ENCODE measurements at regions not wholly inside any gene's neighbourhood (a gene's known extent, or its start where the extent isn't known, plus 50 kb on each side); places are given as distances from the start of the nearest gene placed in this dataset.
A peak's percentile ranks its signal among the peaks of the same experiment; 100 is the strongest.

- no peak for DNase-seq (ENCODE audit: low read depth in 2 of 2)
Measured at GRCh38 chr13:74206855-74207254, 72.7 kb upstream of the KLF12 start.

DNA sequence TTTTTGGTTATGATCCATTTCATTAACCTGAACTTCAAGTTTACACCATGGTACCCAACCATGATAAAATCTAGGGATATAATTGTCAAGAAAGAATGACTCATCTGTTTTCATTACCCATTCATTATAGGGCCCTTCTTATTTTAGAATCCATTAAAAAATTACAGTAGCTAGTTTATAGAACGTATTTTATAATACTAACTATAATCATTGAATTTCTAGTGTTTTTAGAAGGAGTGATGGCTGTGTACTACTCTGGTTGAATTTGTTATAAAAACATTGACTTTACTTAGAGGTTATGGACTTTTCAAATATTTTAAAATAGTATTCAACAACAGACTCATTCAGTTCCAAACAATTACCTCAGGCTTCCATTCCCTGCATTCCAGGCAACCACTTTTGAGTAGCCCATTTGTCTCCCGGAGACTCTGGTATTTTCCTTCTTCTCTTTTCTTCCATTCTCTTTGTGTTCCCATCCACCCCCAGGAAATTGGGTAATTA lies 71.9 kb upstream of the KLF12 start:
- DNase-seq (ENCODE audit: low read depth in 2 of 2): no peak

DNA sequence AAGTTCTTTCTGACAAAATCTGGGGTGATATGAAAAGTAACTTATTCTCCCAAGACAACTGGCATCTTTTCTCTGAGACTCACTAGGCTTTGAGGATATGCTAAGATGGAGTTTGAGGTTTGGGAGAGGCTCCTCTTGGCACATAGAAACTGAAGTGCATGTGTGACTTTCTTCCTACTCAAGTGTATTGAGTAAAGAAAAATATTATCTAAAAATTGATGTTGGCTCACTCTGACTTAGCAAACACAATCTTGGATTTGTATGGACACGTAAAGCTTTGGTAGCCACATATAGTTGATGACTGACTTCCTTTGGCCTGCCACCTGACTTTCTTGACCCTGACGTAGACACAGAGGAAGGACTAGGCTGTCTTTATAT lies 71.1 kb upstream of the KLF12 start:
- no peak for DNase-seq (ENCODE audit: low read depth in 2 of 2)

GRCh38 chr13:74204602-74205312 lies 70.6 kb upstream of the KLF12 start:
- no peak for DNase-seq (ENCODE audit: low read depth in 2 of 2)

- no peak for DNase-seq (ENCODE audit: low read depth in 2 of 2)
Measured at GRCh38 chr13:74203576-74203975, 69.4 kb upstream of the KLF12 start.

- no peak for DNase-seq (ENCODE audit: low read depth in 2 of 2)
Measured at GRCh38 chr13:74202129-74202813, 68.1 kb upstream of the KLF12 start.

DNA sequence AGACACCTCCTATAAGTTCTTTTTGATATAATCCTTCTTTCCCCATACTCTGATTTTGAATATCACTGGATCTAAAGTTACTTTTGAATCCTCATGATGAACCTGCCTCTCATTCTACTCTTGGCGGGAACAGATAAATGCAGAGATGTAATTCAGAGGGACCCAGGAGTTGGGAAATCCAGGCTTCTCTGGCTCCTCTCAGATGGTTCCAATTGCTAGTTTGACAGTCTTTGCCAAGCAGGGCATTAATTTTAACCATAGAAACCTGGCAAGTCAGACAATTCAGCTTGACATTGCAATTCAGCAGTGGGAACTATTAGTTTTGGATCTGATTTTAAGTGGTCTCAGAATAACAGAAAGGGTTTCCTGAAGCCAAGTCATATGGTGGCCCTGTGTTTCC lies 67.3 kb upstream of the KLF12 start:
- DNase-seq (ENCODE audit: low read depth in 2 of 2): no peak

GRCh38 chr13:74200081-74200480 lies 65.9 kb upstream of the KLF12 start:
- no peak for DNase-seq (ENCODE audit: low read depth in 2 of 2)

DNA sequence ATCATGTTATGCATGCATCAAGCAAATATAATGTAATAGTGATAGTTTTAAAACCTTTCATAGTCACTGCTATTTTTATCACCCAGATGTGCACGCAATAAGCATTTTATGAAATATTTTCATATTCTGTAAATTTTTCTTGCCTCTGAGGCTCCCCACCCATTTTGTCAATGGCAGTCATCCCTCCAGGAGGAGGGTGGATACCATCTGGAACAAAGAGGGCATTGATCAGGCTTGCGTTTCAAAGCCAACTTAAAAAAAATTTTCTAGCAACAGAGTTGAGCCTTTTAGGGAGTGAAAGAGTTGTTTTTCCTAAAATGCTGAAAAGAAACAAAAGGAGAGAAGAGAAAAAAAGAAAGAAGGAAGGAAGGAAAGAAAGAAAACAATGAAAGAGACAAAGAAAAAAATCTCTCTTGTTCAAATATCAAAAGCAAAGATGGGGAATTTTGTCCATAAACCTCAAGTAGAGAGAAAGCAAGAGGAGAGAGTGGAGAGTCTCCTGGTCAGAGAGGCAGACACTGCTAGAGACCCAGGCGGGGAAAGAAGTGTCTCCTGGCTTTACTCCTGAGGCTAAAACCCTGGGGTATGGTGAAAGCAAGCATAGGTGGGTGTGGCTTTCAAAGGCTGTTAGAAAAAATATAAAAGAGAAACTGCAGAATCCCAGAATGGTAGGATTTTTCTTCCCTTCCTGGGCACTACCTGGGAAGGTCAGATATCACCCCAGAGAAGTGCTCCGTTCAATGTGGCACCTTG lies 63.6 kb upstream of the KLF12 start:
- DNase-seq (ENCODE audit: low read depth in 2 of 2): no peak

DNA sequence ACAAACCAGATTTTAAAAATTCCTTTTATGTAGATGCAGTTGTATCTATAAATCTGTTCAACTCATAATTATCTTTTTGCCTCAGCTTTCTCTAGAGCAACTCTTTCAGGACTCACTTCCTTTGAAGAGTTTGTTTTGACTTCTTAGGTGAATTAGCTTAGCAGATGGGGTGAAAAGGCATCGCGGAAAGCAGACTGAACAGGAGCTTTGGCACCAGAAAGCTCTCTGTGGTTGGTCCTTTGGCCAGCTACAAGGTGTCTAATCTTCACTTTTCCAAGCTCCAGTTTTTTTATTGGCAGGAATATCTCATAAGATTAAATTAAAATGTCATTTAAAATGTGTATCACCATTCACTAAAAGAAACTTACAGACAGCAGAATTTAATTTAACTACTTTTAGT lies 60.6 kb upstream of the KLF12 start:
- DNase-seq (ENCODE audit: low read depth in 2 of 2): no peak

- DNase-seq (ENCODE audit: low read depth in 2 of 2): peak in 1 of 2 donors; percentile 85
Measured at GRCh38 chr13:74193391-74193790, 59.2 kb upstream of the KLF12 start.

DNA sequence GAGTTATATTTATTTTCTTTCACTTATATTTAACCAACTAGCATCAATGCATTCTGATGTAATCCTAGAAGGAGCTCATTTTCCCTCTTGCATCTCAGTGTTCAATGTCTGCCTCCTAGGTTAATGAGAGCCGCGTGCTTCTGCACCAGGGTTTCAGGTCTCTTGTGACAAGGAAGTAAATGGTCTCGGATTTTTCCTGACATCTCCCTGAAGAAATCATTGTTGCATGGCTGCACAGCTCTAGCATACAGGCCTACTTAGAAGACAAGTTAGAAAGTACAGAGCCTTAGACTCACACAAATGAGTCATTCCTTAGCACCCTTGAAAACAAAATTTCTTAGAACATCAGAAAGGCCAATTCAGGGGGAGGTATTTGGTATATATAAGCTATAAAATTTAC lies 57.2 kb upstream of the KLF12 start:
- DNase-seq (ENCODE audit: low read depth in 2 of 2): peak in 1 of 2 donors; percentile 5

GRCh38 chr13:74190999-74191398 lies 56.8 kb upstream of the KLF12 start:
- DNase-seq (ENCODE audit: low read depth in 2 of 2): peak in 1 of 2 donors; percentile 43

- peak in 1 of 2 donors; percentile 35 for DNase-seq (ENCODE audit: low read depth in 2 of 2)
Measured at GRCh38 chr13:74187564-74187963, 53.4 kb upstream of the KLF12 start.

GRCh38 chr13:74184283-74184682 lies 50.1 kb upstream of the KLF12 start:
- no peak for DNase-seq (ENCODE audit: low read depth in 2 of 2)
